ENCODE measurements at regions not wholly inside any gene's neighbourhood (a gene's known extent, or its start where the extent isn't known, plus 50 kb on each side); places are given as distances from the start of the nearest gene placed in this dataset.

- no peak for ATAC-seq
- TF ChIP-seq GLIS3 (CRISPR knock-in tag; IDR thresholded peaks at IDR 0.05) (no peak), RARB (CRISPR knock-in tag; IDR thresholded peaks at IDR 0.05) (no peak), ZNF565 (CRISPR knock-in tag; conservative IDR thresholded peaks at IDR 0.05; ENCODE audit: low read depth) (no peak), ZFP3 (CRISPR knock-in tag; IDR thresholded peaks at IDR 0.05) (no peak), TOX (CRISPR knock-in tag; IDR thresholded peaks at IDR 0.05; ENCODE audit: borderline replicate concordance) (no peak)
- TF ChIP-seq, protein P1, sequence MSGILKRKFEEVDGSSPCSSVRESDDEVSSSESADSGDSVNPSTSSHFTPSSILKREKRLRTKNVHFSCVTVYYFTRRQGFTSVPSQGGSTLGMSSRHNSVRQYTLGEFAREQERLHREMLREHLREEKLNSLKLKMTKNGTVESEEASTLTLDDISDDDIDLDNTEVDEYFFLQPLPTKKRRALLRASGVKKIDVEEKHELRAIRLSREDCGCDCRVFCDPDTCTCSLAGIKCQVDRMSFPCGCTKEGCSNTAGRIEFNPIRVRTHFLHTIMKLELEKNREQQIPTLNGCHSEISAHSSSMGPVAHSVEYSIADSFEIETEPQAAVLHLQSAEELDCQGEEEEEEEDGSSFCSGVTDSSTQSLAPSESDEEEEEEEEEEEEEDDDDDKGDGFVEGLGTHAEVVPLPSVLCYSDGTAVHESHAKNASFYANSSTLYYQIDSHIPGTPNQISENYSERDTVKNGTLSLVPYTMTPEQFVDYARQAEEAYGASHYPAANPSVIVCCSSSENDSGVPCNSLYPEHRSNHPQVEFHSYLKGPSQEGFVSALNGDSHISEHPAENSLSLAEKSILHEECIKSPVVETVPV (CRISPR knock-in tag; IDR thresholded peaks at IDR 0.05), result no peak
Observed at GRCh38 chr4:19728773-19729172, 522.9 kb upstream of the SLIT2 start.

- ATAC-seq, result no peak
- TF ChIP-seq, protein P2, sequence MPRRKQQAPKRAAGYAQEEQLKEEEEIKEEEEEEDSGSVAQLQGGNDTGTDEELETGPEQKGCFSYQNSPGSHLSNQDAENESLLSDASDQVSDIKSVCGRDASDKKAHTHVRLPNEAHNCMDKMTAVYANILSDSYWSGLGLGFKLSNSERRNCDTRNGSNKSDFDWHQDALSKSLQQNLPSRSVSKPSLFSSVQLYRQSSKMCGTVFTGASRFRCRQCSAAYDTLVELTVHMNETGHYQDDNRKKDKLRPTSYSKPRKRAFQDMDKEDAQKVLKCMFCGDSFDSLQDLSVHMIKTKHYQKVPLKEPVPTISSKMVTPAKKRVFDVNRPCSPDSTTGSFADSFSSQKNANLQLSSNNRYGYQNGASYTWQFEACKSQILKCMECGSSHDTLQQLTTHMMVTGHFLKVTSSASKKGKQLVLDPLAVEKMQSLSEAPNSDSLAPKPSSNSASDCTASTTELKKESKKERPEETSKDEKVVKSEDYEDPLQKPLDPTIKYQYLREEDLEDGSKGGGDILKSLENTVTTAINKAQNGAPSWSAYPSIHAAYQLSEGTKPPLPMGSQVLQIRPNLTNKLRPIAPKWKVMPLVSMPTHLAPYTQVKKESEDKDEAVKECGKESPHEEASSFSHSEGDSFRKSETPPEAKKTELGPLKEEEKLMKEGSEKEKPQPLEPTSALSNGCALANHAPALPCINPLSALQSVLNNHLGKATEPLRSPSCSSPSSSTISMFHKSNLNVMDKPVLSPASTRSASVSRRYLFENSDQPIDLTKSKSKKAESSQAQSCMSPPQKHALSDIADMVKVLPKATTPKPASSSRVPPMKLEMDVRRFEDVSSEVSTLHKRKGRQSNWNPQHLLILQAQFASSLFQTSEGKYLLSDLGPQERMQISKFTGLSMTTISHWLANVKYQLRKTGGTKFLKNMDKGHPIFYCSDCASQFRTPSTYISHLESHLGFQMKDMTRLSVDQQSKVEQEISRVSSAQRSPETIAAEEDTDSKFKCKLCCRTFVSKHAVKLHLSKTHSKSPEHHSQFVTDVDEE (CRISPR knock-in tag; IDR thresholded peaks at IDR 0.05), result no peak
- no peak for TF ChIP-seq OSR1 (CRISPR knock-in tag; IDR thresholded peaks at IDR 0.05)
- no peak for TF ChIP-seq TOX (CRISPR knock-in tag; IDR thresholded peaks at IDR 0.05; ENCODE audit: borderline replicate concordance)
- no peak for TF ChIP-seq SNAI2 (CRISPR knock-in tag; IDR thresholded peaks at IDR 0.05)
- no peak for TF ChIP-seq ZFP3 (CRISPR knock-in tag; IDR thresholded peaks at IDR 0.05)
- no peak for TF ChIP-seq TCF4 (CRISPR knock-in tag; IDR thresholded peaks at IDR 0.05; ENCODE audit: borderline replicate concordance)
- TF ChIP-seq PATZ1 (CRISPR knock-in tag; IDR thresholded peaks at IDR 0.05; ENCODE audit: borderline replicate concordance), result no peak
Observed at GRCh38 chr4:19727141-19727540, 524.6 kb upstream of the SLIT2 start.

DNA sequence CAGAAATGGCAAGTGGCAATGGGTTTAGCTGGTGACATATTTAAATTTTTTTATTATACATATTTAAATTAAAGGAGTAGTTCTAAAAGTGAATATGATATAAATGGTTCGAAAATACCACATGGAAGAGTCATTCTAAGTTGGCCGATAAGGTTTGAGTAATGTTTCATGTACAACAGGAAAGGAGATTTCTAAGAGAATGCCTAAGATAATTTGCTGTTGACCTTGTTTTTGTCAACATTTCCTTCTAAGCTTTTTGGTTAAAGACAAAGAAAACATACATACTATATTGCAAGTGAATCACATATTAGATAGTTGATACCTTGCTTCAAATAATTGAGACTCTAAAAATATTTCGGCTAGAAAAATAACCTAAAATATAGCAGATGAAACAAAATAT, 526.6 kb upstream of the SLIT2 start:
- no peak for ATAC-seq
- TF ChIP-seq OSR1 (CRISPR knock-in tag; IDR thresholded peaks at IDR 0.05) (no peak), ZFP30 (CRISPR knock-in tag; IDR thresholded peaks at IDR 0.05) (no peak), RARB (CRISPR knock-in tag; IDR thresholded peaks at IDR 0.05) (no peak), GLIS3 (CRISPR knock-in tag; IDR thresholded peaks at IDR 0.05) (no peak), TOX (CRISPR knock-in tag; IDR thresholded peaks at IDR 0.05; ENCODE audit: borderline replicate concordance) (no peak), PATZ1 (CRISPR knock-in tag; IDR thresholded peaks at IDR 0.05; ENCODE audit: borderline replicate concordance) (no peak), CSDC2 (CRISPR knock-in tag; IDR thresholded peaks at IDR 0.05) (no peak), TCF4 (CRISPR knock-in tag; IDR thresholded peaks at IDR 0.05; ENCODE audit: borderline replicate concordance) (no peak), ZNF565 (CRISPR knock-in tag; conservative IDR thresholded peaks at IDR 0.05; ENCODE audit: low read depth) (no peak), PPARA (CRISPR knock-in tag; IDR thresholded peaks at IDR 0.05; ENCODE audit: borderline replicate concordance) (no peak), ZFP3 (CRISPR knock-in tag; IDR thresholded peaks at IDR 0.05) (no peak), BACH2 (CRISPR knock-in tag; IDR thresholded peaks at IDR 0.05; ENCODE audit: borderline replicate concordance) (no peak), ESRRG (CRISPR knock-in tag; IDR thresholded peaks at IDR 0.05) (no peak)
- TF ChIP-seq, protein P2 (CRISPR knock-in tag; IDR thresholded peaks at IDR 0.05), result no peak
- TF ChIP-seq, protein P3, sequence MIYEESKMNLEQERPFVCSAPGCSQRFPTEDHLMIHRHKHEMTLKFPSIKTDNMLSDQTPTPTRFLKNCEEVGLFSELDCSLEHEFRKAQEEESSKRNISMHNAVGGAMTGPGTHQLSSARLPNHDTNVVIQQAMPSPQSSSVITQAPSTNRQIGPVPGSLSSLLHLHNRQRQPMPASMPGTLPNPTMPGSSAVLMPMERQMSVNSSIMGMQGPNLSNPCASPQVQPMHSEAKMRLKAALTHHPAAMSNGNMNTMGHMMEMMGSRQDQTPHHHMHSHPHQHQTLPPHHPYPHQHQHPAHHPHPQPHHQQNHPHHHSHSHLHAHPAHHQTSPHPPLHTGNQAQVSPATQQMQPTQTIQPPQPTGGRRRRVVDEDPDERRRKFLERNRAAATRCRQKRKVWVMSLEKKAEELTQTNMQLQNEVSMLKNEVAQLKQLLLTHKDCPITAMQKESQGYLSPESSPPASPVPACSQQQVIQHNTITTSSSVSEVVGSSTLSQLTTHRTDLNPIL (CRISPR knock-in tag; IDR thresholded peaks at IDR 0.05; ENCODE audit: low read depth), result no peak

All from SK-N-SH treated with all-trans-retinoic acid at 6 μM for 48 hours (cell line).